ENCODE measurements at regions not wholly inside any gene's neighbourhood (a gene's known extent, or its start where the extent isn't known, plus 50 kb on each side); places are given as distances from the start of the nearest gene placed in this dataset.

DNA sequence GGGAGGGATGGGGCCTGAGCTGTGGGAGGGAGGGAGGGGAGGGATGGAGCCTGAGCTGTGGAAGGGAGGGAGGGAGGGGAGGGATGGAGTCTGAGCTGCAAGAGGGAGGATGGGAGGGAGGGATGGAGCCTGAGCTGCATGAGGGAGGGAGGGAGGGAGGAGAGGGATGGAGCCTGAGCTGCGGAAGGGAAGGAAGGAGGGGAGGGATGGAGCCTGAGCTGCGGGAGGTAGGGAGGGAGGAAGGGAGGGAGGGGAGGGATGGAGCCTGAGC lies 124.0 kb upstream of the ERCC6L2 start:
- TF ChIP-seq, protein P1, sequence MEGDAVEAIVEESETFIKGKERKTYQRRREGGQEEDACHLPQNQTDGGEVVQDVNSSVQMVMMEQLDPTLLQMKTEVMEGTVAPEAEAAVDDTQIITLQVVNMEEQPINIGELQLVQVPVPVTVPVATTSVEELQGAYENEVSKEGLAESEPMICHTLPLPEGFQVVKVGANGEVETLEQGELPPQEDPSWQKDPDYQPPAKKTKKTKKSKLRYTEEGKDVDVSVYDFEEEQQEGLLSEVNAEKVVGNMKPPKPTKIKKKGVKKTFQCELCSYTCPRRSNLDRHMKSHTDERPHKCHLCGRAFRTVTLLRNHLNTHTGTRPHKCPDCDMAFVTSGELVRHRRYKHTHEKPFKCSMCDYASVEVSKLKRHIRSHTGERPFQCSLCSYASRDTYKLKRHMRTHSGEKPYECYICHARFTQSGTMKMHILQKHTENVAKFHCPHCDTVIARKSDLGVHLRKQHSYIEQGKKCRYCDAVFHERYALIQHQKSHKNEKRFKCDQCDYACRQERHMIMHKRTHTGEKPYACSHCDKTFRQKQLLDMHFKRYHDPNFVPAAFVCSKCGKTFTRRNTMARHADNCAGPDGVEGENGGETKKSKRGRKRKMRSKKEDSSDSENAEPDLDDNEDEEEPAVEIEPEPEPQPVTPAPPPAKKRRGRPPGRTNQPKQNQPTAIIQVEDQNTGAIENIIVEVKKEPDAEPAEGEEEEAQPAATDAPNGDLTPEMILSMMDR (IDR thresholded peaks at IDR 0.05): no peak
- TF ChIP-seq POLR2AphosphoS5 (IDR thresholded peaks at IDR 0.05): no peak
- TF ChIP-seq POLR2A (IDR thresholded peaks at IDR 0.05; ENCODE audit: low read depth): no peak
- TF ChIP-seq EP300 (IDR thresholded peaks at IDR 0.05): no peak
